ENCODE measurements at regions not wholly inside any gene's neighbourhood (a gene's known extent, or its start where the extent isn't known, plus 50 kb on each side); places are given as distances from the start of the nearest gene placed in this dataset.

GRCh38 chr19:30268601-30269000 lies 103.6 kb upstream of the ZNF536 start:
- no peak for DNase-seq (ENCODE audit: extremely low spot score in 2 of 2)
- H3K9me3 ChIP-seq = no peaks in the 10 kb centered on the region
- no peaks in the 10 kb centered on the region for H3K36me3 ChIP-seq
- H3K4me3 ChIP-seq = no peak overlapping the region
- no peaks in the 10 kb centered on the region for H3K4me1 ChIP-seq
- intact Hi-C loops (cut with DNase I) = no loop called here
- TF ChIP-seq POLR2A (IDR thresholded peaks at IDR 0.05) = no peak
- TF ChIP-seq POLR2AphosphoS5 (IDR thresholded peaks at IDR 0.05; ENCODE audit: insufficient read depth in 1 of 2, low read depth in 1 of 2) = no peak
- TF ChIP-seq CTCF (IDR thresholded peaks at IDR 0.05) = no peak
- H3K27me3 ChIP-seq = no peaks in the 10 kb centered on the region
- no peak overlapping the region for H3K27ac ChIP-seq

- intact Hi-C loops (cut with DNase I) = no loop called here
- Histone ChIP-seq H3K27me3 (no peaks in the 10 kb centered on the region), H3K4me1 (no peaks in the 10 kb centered on the region), H3K27ac (no peak overlapping the region), H3K36me3 (no peaks in the 10 kb centered on the region), H3K4me3 (no peak overlapping the region), H3K9me3 (no peaks in the 10 kb centered on the region)
- no peak for TF ChIP-seq CTCF (IDR thresholded peaks at IDR 0.05)
- TF ChIP-seq POLR2AphosphoS5 (IDR thresholded peaks at IDR 0.05; ENCODE audit: insufficient read depth in 1 of 2, low read depth in 1 of 2) = no peak
- TF ChIP-seq POLR2A (IDR thresholded peaks at IDR 0.05) = no peak
- no peak for DNase-seq (ENCODE audit: extremely low spot score in 2 of 2)
Measured at GRCh38 chr19:30269638-30270037, 102.5 kb upstream of the ZNF536 start.

- no peaks in the 10 kb centered on the region for H3K36me3 ChIP-seq
- intact Hi-C loops (cut with DNase I) = no loop called here
- H3K27ac ChIP-seq = no peak overlapping the region
- no peaks in the 10 kb centered on the region for H3K4me1 ChIP-seq
- no peaks in the 10 kb centered on the region for H3K9me3 ChIP-seq
- TF ChIP-seq CTCF (IDR thresholded peaks at IDR 0.05) = no peak
- no peak for TF ChIP-seq POLR2A (IDR thresholded peaks at IDR 0.05)
- no peak for TF ChIP-seq POLR2AphosphoS5 (IDR thresholded peaks at IDR 0.05; ENCODE audit: insufficient read depth in 1 of 2, low read depth in 1 of 2)
- no peak overlapping the region for H3K4me3 ChIP-seq
- no peak for DNase-seq (ENCODE audit: extremely low spot score in 2 of 2)
- no peaks in the 10 kb centered on the region for H3K27me3 ChIP-seq
Measured at GRCh38 chr19:30271816-30272215, 100.4 kb upstream of the ZNF536 start.

- TF ChIP-seq POLR2A (IDR thresholded peaks at IDR 0.05) = no peak
- no peaks in the 10 kb centered on the region for H3K36me3 ChIP-seq
- no peaks in the 10 kb centered on the region for H3K4me1 ChIP-seq
- intact Hi-C loops (cut with DNase I) = no loop called here
- H3K4me3 ChIP-seq = no peak overlapping the region
- no peaks in the 10 kb centered on the region for H3K9me3 ChIP-seq
- no peak overlapping the region for H3K27ac ChIP-seq
- DNase-seq (ENCODE audit: extremely low spot score in 2 of 2) = no peak
- H3K27me3 ChIP-seq = no peaks in the 10 kb centered on the region
Measured at GRCh38 chr19:30272554-30272953, 99.6 kb upstream of the ZNF536 start.

- intact Hi-C loops (cut with DNase I) = no loop called here
- no peak for TF ChIP-seq CTCF (IDR thresholded peaks at IDR 0.05)
- TF ChIP-seq POLR2AphosphoS5 (IDR thresholded peaks at IDR 0.05; ENCODE audit: insufficient read depth in 1 of 2, low read depth in 1 of 2) = no peak
- TF ChIP-seq POLR2A (IDR thresholded peaks at IDR 0.05) = no peak
- Histone ChIP-seq H3K9me3 (no peaks in the 10 kb centered on the region), H3K4me3 (no peak overlapping the region), H3K27ac (no peak overlapping the region), H3K27me3 (no peaks in the 10 kb centered on the region), H3K4me1 (no peaks in the 10 kb centered on the region), H3K36me3 (no peaks in the 10 kb centered on the region)
- DNase-seq (ENCODE audit: extremely low spot score in 2 of 2) = no peak
Measured at GRCh38 chr19:30273184-30273583, 99.0 kb upstream of the ZNF536 start.

GRCh38 chr19:30274987-30275386 lies 97.2 kb upstream of the ZNF536 start:
- TF ChIP-seq POLR2AphosphoS5 (IDR thresholded peaks at IDR 0.05; ENCODE audit: insufficient read depth in 1 of 2, low read depth in 1 of 2) (no peak), POLR2A (IDR thresholded peaks at IDR 0.05) (no peak), CTCF (IDR thresholded peaks at IDR 0.05) (no peak)
- H3K4me3 ChIP-seq = no peak overlapping the region
- DNase-seq (ENCODE audit: extremely low spot score in 2 of 2) = no peak
- no peaks in the 10 kb centered on the region for H3K9me3 ChIP-seq
- no peaks in the 10 kb centered on the region for H3K27me3 ChIP-seq
- intact Hi-C loops (cut with DNase I) = no loop called here
- H3K27ac ChIP-seq = no peak overlapping the region
- H3K36me3 ChIP-seq = no peaks in the 10 kb centered on the region
- no peaks in the 10 kb centered on the region for H3K4me1 ChIP-seq
